Cardiac fibroblast (primary cell): ENCODE measurements at regions not wholly inside any gene's neighbourhood (a gene's known extent, or its start where the extent isn't known, plus 50 kb on each side); places are given as distances from the start of the nearest gene placed in this dataset.

Experiments used
- DNase-seq, 2 donors: peaks; one replicate each; pipeline versions ENCODE4 v3.0.0 to v3.0.0-alpha.2; 2010; ENCODE audit warnings: low read depth in 2 of 2
- H3K4me3 ChIP-seq, 2 donors: replicated peaks in 1 of 2; 1 replicate in 1 of 2; 2 replicates in 1 of 2; pipeline ENCODE4 v1.5.1; 2011; ENCODE audit warnings: low read depth in 2 of 2, low read length in 2 of 2, mild to moderate bottlenecking in 2 of 2, moderate library complexity in 1 of 2
- CTCF ChIP-seq: IDR thresholded peaks from one replicate; pipeline ENCODE4 v1.5.1; 2011; ENCODE audit warnings: low read depth, mild to moderate bottlenecking, low read length, inconsistent platforms

DNA sequence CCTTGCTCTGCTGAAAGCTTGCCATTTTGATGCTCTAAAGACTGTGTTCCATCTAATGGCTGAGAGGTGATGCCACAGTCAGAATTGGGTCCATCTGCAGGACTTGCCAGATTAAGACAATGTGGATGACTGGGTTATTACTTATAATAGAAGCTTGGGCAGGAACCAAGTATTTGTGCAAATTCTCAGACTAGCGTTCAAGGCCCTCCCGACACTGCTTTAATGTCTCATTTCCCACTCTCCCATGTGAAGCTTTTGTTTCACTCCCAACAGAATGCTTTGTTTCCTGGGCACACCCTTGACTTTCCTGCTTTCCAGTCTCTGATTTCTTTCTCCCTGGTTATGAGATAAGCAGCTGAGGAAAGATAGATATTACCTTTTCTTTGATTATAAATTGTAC lies 215.8 kb downstream of the KCNS3 start:
- no peak for DNase-seq
- no peak overlapping the region for H3K4me3 ChIP-seq
- TF ChIP-seq CTCF = no peak

- DNase-seq = no peak
- TF ChIP-seq CTCF = no peak
- H3K4me3 ChIP-seq = no peak overlapping the region
These were observed 214.7 kb downstream of the KCNS3 start for GRCh38 chr2:18093196-18093595.

DNA sequence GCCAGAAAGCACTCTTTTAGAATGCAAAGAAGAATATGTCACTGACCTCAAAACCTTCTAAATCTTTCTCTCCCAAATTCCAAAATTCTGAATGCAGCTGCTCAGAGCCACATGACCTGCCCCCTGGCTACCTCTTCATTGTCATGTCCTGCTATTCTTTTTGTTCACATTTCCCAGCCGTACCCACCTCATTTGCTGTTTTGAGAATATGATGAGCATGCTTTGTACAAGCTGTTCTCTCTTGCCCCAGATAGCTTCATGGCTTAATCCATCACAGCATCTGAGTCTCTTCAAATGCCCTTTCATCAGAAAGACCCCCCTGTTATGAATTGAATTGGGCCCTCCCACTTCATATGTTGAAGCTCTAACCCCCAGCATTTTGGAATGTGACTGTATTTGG lies 214.3 kb downstream of the KCNS3 start:
- TF ChIP-seq CTCF = no peak

DNA sequence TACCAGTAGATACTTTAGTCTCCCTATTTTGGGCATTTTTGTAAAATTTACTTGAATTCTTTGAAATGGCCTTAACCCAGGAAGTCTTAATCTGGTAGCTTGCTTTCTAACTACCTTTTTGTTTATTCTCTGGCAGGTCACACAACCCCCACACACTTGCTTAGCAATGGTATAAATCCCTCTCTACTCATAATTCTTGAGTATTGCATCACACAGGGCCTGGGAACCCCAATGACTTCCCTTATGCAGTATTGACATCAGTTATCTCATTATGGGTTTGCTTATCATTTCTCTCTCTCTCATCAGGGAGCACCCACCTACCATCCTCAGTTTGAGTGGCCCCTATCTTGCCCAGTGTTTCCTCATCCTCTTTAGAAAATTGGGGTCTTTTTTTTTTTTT lies 207.1 kb downstream of the KCNS3 start:
- no peak overlapping the region for H3K4me3 ChIP-seq
- TF ChIP-seq CTCF = no peak
- no peak for DNase-seq

More for the DNA sequence above, 214.3 kb downstream of the KCNS3 start:
- DNase-seq = no peak
- H3K4me3 ChIP-seq = no peak overlapping the region

DNA sequence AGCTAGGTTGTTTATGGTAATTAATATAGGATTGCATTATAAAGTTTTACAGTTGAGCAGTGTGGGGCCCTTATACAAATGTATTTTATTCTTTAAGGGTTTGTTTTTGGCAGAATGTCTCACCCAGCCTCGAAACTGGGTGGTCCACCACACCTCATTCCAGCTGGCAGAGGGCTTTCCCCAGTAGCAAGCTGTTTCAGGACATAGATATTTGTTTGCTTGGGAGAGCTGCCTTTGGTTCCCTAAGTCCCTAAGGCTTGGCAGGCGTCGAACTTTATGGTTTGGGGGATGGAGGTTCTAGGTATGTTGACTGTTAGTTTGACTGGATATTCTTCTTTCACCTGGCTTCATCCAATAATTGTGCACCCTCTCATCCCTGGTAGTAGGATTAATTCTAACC lies 205.9 kb downstream of the KCNS3 start:
- H3K4me3 ChIP-seq = no peak overlapping the region
- no peak for DNase-seq
- TF ChIP-seq CTCF = no peak

DNA sequence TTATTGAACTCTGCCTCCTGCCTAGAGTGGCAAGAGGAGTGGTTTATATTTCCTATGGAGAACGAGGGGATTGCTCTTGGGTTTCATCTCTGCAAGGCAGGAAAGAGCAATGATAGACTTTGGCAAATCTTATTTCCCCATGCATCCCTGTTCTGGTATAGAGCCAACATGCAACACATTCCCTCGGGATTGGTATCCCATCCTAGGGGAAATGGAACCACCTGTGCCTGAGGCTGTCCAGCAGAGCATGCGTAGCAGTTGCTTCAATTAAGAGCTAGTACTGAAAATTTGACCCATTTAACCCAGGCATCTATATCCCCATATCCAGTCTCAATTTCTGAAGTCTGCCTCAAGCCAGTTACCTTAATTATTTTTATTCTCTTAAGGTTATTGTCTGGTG lies 205.3 kb downstream of the KCNS3 start:
- H3K4me3 ChIP-seq = no peak overlapping the region
- DNase-seq = no peak
- TF ChIP-seq CTCF = no peak

DNA sequence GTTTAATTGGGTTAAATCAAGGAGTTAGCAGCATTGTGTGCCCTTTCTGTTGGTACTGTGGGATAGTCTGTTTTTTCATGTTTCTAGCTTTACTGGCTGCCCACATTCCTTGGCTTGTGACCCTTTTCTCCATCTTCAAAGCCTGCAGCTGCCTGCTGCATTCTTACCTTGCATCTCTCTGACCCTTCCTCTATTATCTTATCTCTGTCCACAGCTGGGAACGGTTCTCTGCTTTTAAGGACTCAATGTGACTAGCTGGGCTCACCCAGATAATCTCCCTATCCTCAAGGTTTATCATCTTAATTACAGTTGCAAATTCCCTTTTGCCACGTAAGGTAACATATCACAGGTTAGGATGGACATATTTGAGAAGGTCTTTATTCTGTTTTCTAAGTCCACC lies 199.7 kb downstream of the KCNS3 start:
- DNase-seq = no peak
- H3K4me3 ChIP-seq = no peak overlapping the region
- TF ChIP-seq CTCF = no peak
